ENCODE measurements at regions not wholly inside any gene's neighbourhood (a gene's known extent, or its start where the extent isn't known, plus 50 kb on each side); places are given as distances from the start of the nearest gene placed in this dataset.
A peak's percentile ranks its signal among the peaks of the same experiment; 100 is the strongest.

GRCh38 chr6:146904596-146904995, 299.6 kb upstream of the STXBP5 start:
- DNase-seq: no peak

- no peak for DNase-seq
These were observed 299.0 kb upstream of the STXBP5 start for GRCh38 chr6:146905181-146905704.

DNA sequence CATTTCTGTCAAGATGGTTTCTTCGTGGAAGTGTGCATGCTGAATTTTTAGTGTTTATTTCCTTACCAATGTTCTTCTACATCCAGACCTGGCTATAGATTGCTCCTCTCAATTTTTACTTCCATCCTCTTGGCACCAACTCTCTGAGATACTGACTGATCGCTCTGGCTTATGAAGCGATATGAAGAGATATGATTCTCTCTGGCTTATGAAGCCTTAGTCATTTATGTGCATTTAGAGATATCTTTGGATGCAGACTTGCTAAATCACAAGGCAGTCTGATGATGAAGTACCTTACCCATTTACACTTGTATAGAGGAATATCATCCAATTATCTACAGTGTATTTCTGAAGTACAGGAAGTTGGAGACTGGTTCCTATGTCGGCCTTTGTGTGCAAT, 295.4 kb upstream of the STXBP5 start:
- DNase-seq: no peak

DNA sequence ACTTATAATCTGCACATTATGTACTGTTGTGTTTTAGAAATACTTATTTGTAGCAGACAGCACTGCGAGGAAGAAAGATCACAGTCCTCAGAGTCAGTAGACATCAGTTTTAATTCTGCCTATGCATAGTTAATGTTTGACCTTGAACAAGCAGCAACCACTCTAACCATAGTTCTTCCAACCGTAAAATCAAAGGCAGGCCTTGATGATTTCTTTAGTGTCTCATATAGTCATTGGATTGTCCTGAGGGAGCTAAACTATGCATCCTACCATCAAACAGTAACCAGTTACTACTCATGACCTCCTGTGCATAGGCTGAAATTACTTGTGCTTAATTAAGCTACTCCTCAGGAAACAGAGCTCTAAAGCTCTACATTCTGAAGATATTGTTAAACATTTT, 294.8 kb upstream of the STXBP5 start:
- DNase-seq: no peak

- DNase-seq: no peak
These were observed 294.3 kb upstream of the STXBP5 start for GRCh38 chr6:146909886-146910285.

GRCh38 chr6:146910611-146911010, 293.6 kb upstream of the STXBP5 start:
- no peak for DNase-seq

DNA sequence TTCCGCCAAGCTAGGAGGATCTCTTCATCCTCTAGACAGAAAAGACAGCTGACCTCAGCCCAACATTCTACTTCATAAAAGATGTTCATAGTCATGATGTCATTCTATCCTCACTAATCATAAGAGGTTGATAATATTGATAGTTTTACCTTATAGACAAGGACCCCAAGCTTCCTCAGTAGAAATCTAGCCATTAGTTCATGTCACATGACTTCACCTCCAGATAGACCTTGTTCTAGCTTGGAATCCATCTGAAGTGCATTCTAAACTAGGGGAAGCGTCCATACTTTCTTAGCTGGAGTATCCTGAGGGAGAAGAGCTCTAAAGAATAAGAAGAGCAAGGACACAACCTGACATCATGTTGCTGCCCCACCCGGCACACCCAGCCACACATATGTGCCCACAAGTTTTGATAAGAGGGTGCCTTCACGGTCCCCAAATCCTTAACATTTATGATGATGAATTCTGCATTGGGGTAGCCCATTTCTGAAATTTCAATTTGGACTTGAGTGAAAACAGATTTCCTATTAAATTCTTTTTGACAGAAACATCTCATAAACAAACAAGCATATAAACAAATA, 292.5 kb upstream of the STXBP5 start:
- DNase-seq: no peak

- no peak for DNase-seq
These were observed 291.2 kb upstream of the STXBP5 start for GRCh38 chr6:146912730-146913685.

- DNase-seq: peak in 1 of 2 donors; percentile 12
These were observed 290.3 kb upstream of the STXBP5 start for GRCh38 chr6:146913842-146914488.

GRCh38 chr6:146914489-146915483, 289.4 kb upstream of the STXBP5 start:
- DNase-seq: peak in 1 of 2 donors; percentile 23

GRCh38 chr6:146915671-146916127, 288.5 kb upstream of the STXBP5 start:
- no peak for DNase-seq

GRCh38 chr6:146916435-146917025, 287.7 kb upstream of the STXBP5 start:
- no peak for DNase-seq

DNA sequence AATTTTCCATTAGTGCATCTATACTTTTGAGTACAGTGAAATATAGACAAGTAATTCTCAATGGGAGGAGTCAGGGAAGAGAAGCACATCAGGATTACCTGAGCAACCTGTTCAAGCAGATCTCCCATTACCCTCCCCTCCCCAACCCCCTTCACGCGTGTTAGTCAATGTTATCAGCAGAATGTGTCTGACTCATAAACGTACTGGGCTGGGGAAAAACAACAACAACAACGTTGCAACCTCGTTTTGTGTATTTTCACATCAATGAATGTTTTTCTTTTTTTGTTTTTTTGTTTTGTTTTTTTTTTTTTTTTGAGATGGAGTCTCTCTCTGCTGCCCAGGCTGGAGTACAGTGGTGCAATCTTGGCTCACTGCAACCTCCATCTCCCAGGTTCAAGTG, 287.0 kb upstream of the STXBP5 start:
- no peak for DNase-seq

DNA sequence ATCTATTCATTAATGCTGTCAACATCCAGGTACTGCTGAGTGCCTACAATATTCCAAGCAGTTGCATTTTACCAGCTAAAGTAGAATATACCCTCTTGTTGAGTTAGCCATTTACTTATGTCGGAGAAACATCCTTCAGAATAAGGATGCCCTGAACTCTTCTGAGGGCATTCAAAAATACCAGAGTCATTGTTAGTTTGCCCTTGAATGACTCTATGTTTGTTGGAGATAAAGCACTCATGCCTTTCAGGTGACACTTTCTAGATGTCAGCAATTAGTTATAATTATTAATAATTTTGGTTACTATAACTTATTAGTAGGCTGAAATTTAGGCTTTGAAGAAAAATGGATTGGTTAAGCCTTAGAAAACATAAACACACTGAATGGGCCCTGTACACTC, 286.2 kb upstream of the STXBP5 start:
- DNase-seq: no peak

- no peak for DNase-seq
These were observed 285.2 kb upstream of the STXBP5 start for GRCh38 chr6:146919017-146919416.

GRCh38 chr6:146923205-146923833, 280.9 kb upstream of the STXBP5 start:
- DNase-seq: no peak

GRCh38 chr6:146925846-146926245, 278.4 kb upstream of the STXBP5 start:
- DNase-seq: no peak

DNA sequence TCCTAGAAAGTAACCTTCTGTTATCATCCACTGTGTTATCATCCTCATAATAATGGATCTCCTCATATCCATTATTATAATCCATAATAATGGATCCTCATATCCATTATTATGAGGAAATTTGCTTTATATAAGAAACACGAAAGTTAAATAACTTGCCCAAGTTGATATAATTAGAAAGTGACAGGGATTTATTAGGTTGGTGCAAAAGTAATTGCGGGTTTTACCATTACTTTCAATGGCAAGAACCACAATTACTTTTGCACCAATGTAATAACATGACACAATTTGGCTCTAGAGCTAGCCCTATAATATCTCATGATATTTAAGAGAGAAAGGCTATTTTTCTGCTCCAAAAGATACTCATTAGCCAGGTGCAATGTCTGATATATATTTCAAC, 275.7 kb upstream of the STXBP5 start:
- no peak for DNase-seq

- peak in 1 of 2 donors; percentile 7 for DNase-seq
These were observed 273.0 kb upstream of the STXBP5 start for GRCh38 chr6:146931214-146931613.

GRCh38 chr6:146937316-146937715, 266.9 kb upstream of the STXBP5 start:
- DNase-seq: no peak

DNA sequence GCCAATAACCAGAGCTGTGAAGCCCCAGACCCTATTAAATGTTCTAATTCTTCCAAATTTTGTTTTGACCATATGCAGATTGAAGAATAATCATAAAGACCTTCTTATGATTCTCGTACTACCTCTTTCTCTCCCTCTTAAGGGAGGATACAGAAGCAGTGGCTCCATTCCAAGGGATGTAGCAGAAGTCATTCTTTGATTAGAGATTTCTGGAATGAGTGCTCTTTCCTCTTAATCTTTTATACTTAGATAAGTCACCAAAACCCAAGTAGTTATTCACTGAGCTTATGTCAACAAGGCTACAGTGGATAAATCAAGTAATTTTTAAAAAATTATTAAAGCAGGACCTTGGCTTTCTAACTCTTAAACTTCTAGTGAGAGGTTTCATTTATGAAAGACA, 266.0 kb upstream of the STXBP5 start:
- no peak for DNase-seq
